ENCODE measurements at regions not wholly inside any gene's neighbourhood (a gene's known extent, or its start where the extent isn't known, plus 50 kb on each side); places are given as distances from the start of the nearest gene placed in this dataset.

DNA sequence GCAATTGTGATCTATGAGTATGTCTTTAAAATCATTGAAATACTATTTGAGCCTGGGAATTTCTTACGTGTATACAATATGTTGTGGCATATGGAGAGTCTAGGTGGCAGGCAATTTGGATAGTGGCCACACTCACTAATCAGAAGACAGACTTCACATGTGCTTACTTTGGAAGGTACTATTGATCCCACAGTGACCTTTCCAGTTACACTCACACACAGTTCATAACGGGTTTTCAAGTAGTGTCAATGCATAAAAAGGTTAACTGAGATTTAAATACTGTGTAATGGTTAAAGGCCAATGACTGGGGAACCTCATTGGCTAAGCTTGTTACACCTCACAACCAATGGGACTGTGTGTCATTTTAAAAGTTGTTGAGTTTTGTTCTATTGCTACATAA is 783.2 kb downstream of the RPA4 start:
- no peak for DNase-seq
- intact Hi-C loops (cut with DNase I) = no loop called here

DNA sequence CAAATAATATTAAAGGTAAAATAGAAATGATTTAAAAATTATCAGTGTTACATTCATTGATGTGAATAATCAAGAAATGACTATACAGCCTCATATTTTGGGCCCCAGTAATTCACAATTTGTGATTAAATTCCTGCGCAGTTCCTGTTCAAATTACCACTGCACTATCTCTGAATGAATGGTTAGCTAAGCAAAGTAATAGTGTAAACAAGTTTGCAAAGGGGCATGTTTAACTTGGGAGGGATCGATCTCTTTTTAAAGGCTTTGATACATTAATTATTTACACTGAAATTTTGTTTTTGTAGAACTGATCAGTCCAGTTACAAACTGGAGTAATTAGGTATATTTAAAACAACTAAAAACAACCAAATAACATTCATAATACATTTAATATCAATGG is 784.4 kb downstream of the RPA4 start:
- intact Hi-C loops (cut with DNase I) = no loop called here

DNA sequence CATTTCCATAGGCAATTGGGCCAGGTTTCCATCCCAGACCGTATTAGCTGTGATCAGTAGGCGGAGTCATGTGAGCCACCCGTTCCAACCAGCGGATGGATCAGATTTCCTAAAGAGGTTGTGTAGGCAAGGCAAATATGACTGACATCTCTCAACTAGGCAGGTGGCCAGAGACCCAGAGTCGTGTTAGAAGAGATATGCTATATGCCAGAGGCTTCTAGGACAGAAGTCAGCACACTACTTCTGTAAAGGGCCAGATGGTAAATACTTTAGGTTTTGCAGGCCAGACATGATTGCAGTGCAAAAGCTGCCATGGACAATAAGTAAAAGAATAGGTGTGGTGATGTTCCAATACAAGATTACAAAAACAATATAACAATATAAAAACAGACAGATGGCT is 788.4 kb downstream of the RPA4 start:
- no peak for DNase-seq
- intact Hi-C loops (cut with DNase I) = no loop called here

More for the DNA sequence above, 784.4 kb downstream of the RPA4 start:
- no peak for DNase-seq

DNA sequence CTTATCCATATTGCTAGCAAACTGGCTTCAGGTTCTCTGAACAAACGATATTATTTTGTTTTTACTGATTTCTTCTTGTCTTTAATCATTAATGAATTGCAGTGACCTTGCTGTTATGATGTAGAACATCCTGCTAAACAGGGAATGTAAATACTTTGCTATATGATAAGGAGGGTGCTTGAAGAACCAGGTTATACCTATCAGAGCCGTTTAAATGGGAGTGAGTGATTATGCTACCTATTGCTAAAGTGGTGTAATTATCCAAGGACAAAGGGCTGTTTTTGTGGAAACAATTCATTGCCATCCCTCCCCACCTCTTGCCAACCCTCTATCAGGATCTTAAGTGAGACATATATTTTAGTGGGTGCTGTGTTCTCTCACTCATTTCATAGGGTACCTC is 788.9 kb downstream of the RPA4 start:
- intact Hi-C loops (cut with DNase I) = no loop called here
- no peak for DNase-seq

DNA sequence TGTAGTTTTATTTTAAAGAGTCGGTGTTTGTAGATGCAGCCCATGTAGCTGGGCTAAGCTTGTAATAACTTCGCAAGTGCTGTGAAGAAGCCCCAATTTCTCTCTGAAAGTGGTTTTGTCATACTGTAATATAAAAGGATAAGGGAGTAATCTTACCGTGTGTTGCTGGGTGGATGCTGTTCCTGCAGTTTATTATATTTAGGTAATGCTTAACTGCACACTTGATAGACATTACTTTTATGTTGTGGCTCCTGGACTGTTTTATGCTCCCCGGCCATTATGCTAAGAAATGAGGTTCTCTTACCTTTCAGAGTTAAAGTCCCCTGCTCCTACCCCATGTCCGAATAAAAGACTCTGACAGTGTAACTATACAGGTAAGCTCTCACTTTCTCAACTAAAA is 789.4 kb downstream of the RPA4 start:
- no peak for DNase-seq
- intact Hi-C loops (cut with DNase I) = no loop called here

DNA sequence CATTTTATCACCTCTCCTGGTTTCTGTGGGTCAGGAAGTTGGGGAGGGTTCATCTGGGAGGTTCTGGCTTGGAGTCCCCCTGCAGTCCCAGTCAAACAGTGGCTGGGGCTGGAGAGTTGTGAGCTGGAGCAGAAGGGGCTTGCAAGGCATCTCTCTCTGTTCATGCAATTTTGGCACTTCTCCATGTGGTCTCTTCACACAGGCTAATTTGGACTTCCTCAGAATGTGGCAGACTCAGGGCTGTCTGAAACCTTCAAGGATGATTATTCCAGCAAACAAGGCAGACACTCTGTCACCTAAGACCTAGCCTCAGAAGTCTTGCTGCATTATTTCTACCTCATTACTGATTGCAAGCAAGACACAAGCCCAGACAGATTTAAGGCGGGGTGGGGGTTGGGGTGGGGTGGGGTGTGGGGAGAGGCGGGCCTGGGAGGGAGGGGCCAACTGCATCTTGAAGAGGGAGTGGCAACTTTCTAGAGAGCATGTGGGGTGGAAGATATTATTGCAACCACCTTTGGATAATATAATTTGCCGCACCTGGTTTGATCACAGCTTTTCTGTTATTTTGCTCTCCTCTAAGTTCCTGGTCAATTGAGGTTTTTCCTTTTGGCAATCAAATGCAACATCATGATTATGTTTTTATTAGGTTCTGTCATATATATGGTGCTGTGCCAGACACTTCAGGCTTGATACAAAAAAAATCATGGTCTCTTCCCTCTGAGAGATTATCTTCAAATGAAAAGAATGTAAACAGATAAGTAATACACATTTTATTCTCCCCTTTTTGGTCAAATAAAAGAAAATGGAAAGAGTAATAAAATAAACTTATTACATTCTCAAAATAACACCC is 799.5 kb downstream of the RPA4 start:
- DNase-seq = no peak
- intact Hi-C loops (cut with DNase I) = no loop called here

DNA sequence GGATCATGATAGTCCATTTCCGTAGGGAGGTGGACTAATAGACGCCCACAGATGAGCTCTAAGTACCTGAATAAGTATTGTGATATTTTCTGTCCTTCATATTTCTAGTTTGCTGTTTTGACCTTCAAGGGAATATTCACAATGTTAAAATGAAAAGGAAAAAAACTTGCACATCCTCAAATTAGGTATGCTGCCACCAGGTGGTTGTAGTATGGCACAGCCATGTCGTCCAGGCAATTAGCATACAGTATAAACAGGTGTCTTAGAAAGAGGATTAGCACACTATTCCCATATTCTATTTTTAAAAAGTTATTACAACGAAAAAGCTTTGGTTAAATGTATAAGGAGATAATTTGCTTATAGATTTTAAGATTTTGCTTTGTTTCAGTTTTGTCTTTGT is 802.0 kb downstream of the RPA4 start:
- intact Hi-C loops (cut with DNase I) = no loop called here
- no peak for DNase-seq

DNA sequence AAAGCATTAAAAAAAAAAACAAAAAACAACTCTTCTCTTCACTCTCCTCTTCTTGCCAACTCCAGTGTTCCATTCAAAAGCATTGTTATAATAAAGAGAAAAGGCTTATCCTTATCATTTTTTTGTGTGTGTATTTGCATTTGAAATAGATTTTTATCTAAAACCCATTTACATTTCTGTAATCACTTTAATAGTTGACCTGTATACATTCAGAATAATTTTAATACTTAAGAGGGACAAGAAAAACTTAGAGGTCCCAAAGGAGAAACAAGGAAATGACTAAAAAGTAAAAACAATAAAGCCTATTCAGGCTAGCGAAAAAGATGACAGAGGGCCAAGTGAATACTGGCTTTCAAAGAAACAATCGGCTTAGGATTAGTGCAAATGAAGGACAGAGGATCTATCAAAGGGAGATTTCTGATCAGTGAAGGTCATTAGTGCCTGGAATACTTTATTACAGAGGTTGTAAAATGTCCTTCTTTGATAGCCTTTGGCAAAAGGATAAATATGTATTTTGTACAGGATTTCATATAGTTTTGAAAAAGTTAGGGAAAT is 808.3 kb downstream of the RPA4 start:
- intact Hi-C loops (cut with DNase I) = no loop called here
- no peak for DNase-seq

DNA sequence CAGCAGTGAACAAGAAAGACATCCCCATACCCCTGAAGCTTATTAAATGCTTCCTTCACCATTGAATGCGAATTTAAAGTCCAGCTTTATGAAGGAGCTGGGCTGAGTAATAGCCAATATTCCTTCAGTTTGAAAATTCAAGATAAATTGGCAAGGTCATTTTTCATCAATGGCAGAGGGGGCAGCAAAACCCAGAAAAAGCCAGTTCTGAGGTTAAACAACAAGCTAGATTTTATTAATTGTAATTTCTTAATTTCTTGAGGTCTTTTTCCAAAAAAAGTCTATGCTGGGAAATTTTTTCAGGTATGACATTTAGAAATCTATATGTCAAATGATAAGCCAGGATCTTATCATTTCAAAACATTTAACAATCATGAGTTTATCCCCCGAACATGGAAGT is 808.9 kb downstream of the RPA4 start:
- DNase-seq = no peak
- intact Hi-C loops (cut with DNase I) = no loop called here

DNA sequence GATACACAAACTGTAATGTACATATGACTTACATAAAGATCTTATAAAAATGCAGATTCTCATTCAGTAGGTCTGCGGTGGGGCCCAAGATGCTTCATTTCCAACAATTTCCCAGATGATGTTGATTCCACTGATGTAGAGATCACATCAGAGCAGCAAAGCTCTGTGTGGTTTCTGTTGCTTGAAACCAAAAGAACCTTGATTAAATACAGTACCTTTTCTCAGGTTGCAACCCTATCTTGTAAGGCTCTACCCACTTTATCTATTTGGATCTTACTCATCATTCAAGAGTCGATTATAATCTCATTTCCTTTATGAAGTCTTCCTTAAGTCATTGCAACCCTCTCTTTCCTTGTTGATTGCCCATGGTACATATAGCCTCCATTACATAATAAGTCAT is 816.8 kb downstream of the RPA4 start:
- intact Hi-C loops (cut with DNase I) = no loop called here

DNA sequence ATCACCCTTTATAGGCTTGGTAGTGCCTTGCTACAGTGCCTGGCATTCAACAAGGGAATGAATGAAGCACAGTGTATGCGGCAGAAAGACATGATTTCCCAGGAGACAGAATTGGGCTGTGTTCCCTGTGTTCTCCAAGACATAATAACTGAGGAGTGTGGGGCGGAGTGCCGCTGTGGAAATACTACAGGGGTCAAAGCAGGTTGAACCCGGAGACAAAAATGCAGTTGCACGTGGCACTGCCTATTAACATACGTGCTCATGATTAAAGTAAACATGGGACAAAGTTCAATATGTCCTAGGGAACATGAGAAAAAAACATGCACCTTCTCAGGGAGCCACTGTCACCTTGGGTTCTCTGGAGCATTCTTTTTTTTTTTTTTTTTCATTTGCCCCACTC is 820.8 kb downstream of the RPA4 start:
- intact Hi-C loops (cut with DNase I) = no loop called here
- no peak for DNase-seq

More for the DNA sequence above, 816.8 kb downstream of the RPA4 start:
- DNase-seq = no peak

DNA sequence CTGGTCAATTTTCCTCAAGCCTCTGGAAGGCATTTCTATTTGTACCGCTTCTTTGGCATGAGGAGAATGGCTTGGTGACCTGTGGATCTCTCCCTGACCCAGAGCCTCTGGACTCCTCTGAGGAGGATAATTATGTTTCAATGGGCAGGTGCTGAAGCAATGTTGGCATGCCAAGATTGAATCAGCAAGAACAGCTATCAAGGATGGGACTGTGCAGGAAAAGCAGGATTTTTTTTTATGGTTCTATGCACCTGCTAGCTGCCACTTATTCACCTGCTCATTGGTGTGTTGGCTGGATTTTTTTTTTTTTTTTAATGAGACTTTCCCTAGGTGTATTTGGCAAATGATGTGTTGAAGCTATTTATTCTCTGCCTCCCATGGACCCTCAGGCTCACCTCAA is 821.2 kb downstream of the RPA4 start:
- no peak for DNase-seq
- intact Hi-C loops (cut with DNase I) = no loop called here

DNA sequence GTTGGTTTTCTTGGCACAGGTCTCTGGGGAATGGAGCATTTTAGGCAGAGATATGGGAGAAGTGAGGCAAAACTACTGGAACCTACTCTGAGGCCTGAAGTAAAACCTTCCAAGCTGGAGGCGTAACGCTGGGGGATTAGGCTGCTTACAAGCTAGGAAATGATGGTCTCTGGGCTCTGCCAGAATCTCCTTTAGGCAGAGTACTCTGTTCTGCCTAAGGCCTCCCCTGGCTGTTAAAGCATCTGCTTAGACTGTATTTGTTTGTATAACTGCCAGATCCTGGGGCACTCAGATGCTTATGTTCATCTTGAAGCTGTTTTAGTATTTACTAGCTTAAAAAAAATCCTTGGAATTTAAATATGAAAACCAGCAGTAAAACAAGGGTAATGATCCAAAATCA is 822.2 kb downstream of the RPA4 start:
- no peak for DNase-seq
- intact Hi-C loops (cut with DNase I) = no loop called here

DNA sequence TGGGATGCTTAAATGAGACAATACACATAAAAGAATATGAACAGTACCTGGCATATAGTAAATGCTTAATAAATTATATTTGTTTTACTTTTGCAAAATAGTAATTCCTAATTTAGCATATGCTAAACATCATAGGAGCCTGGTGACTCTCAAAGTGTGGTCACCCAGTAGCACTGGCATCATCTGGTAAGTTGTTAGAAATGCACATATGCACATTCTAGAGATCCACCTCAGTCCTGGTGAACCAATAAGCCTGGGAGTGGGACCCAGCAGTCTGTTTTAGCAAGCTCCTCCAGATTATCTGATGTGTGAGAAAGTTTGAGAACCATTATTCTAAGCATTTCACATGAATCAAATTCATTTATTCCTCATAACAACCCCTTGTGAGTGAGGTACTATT is 830.4 kb downstream of the RPA4 start:
- intact Hi-C loops (cut with DNase I) = no loop called here
- DNase-seq = no peak

DNA sequence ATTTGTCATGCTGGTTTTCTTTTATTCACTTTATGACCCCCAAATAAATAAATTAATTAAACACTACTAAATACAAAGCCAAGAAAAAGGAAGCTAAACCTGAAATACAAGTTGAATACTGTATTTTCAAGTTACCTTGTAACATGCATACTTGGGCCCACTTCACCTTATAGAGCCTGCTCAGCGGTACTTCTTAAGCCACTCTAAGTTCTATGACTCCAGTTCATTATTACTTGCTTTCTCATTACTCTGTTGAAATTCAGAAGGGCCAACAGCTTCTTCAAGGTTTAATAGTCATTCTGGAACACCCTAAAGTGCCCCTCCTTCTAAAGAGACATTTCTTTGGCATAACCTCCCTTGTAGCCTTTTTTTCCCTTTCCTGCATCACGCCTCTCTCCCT is 844.5 kb downstream of the RPA4 start:
- intact Hi-C loops (cut with DNase I) = no loop called here
- DNase-seq = no peak

DNA sequence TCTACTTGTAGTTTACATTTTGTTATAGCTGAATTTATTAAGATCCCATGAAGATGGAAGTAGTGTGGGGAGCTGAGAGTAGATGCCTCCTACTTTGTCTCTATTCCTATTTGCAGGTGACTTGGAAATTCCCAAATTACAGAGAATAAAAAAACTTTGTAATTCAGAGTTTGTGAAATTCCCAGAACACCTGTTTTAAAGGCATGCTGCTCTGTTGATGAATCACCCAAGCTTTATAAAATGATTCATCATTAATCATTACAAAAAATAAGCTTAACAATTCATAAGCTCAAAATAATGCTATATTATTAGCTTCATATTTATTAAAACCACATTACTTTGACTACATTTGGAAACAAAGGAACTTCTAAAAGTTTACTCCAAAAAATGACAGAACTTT is 856.3 kb downstream of the RPA4 start:
- no peak for DNase-seq
- intact Hi-C loops (cut with DNase I) = no loop called here

DNA sequence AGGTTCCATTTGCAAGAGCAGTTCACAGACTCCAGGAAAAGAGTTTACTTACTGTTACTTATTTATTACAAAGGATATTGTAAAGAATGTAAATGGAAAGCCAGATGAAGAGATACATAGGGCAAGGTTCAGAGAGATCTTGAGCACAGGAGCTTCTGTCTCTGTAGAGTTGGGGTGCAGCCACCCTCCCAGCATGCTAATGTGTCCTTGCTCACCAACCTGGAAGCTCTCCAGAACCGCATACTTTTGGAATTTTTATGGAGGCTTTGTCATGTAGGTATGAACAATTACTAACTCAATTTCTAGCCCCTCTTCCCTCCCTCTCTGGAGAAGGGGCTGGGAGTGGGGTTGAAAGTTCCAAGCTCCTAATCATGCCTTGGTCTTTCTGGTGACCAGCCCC is 857.2 kb downstream of the RPA4 start:
- intact Hi-C loops (cut with DNase I) = no loop called here
- DNase-seq = no peak

DNA sequence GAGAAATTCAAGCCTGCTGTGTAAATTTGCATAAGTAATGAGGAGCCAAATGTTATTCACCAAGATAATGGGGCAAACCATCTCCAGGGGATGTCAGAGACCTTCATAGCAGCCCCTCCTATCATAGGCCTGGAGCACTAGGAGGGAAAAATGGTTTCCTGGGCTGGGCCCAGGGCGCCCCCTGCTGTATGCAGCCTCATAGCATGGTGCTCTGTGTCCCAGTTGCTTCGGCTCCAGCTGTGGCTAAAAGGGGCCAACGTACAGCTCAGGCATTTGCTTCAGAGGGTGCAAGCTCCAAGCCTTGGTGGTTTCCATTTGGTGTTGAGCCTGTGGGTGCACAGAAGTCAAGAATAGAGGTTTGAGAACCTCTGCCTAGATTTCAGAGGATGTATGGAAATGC is 859.3 kb downstream of the RPA4 start:
- no peak for DNase-seq
- intact Hi-C loops (cut with DNase I) = no loop called here

DNA sequence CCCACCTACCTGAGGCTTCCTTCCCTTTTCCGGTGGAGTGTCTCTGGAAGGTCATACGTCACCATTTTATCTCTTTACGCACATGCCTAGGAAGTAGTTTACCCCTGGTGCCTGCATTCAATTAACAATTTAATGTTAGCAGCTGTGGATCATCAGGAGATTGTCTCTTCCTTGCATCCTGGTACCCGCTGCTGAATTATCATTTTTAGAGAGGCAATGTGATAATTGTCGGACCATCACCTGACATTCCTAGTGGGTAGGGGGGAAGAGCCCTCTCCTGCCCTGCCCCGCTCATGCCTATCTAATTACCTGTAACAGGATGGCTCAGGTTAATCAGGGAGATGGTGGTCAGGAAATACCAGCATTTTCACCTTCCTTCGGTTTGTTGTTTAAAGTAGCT is 863.6 kb downstream of the RPA4 start:
- no peak for DNase-seq
- intact Hi-C loops (cut with DNase I) = no loop called here

DNA sequence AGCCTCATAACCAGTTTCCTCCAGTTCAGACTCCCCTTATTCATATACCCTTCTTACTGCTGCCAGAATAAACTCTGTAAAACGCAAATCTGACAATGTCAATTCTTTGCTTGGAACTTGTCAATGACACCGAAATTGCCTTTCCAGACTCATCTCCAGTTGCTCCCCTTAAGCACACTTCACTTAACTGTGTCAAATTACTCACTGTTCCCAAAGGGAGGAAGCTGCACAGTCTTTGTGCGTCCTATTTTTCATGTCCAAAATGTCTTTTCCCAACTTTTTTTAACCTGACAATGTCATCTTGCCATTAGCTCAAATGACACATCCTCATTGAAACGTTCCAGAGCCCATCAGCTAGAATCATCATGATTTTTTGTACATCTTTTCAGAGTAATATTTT is 867.3 kb downstream of the RPA4 start:
- no peak for DNase-seq
- intact Hi-C loops (cut with DNase I) = no loop called here

DNA sequence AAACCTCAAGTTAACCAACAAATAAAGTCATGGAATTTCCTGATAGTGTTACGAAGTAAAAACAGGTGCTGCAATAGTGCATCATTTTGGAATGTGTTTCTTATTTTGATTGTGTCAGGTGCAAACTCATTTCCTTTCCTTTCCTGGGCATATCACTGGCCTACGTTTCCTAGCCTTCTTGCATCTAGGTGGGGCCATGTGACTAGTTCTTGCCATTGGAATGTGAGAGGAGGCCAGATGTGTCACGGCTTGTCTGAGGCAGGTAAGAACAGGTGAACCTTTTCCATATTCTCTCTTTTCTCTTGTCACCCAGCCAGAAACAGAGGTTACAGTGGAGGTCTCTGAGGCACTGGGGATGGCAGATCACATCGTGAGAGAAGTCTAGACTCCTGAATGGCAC is 868.0 kb downstream of the RPA4 start:
- DNase-seq = no peak
- intact Hi-C loops (cut with DNase I) = no loop called here

DNA sequence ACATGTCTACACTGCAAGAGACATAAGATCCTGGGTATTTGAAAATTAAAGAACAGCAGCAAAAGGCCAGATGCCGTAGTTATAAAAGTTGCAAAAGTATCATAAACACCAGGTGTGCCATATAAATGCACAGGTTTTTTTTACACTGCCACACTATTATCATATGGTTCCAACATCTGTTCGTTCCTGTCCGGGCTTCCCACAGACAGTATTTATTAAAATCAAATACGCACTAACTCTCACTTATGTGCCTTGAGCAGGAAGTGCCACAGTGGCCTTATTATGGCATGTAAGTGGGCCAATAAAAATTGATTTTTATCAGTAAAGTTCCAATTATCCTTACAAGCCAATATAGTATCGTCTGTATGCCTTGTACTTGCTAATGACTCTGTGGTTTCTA is 873.2 kb downstream of the RPA4 start:
- no peak for DNase-seq
- intact Hi-C loops (cut with DNase I) = no loop called here

DNA sequence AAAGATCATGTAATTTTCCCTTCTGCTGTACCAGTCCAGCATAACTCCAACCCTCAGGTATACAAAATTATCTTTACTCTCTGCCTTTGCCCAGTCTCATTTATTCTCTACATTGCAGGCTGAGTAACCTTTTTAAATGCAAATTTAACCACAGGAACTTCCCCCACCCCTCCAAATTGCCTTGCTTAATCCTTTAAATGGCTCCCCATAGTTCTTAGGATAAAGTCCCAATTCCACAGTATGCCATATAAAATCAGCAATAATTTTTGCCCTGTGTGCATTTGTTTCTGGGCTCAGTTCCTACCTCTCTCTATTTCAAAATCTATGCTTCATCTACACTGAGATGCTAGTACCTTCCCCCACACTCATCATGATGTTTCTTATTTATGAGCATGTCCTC is 879.7 kb downstream of the RPA4 start:
- no peak for DNase-seq
- intact Hi-C loops (cut with DNase I) = no loop called here
